K562 (cell line): ENCODE measurements at regions not wholly inside any gene's neighbourhood (a gene's known extent, or its start where the extent isn't known, plus 50 kb on each side); places are given as distances from the start of the nearest gene placed in this dataset.

Experiments used
- ATAC-seq: fragments of 200-7000 bp; cut with Tn5 transposase; 3 replicates; pipeline ENCODE4 v1.9.1; 2020; ENCODE audit warnings: moderate library complexity
- BruUV-seq: library from RNA; stranded (reverse); fragments of 400-500 nt; replicated peaks from 2 replicates; lab custom pipeline; 2021; lab: Mats Ljungman, UMichigan
- CTCF ChIA-PET: fragments of 300-600 bp; formaldehyde crosslinking; extraction: SDS; loops from one replicate; lab custom pipeline; 2021; ENCODE audit warnings: low intra/inter-chr PET ratio; lab: Yijun Ruan, JAX
- POLR2A ChIA-PET: fragments of 300-600, 350-650 bp; sonication (Branson Sonifier 250); formaldehyde crosslinking; extraction: SDS; loops from one replicate; lab custom pipeline; 2021; ENCODE audit warnings: antibody characterized with exemption, inconsistent platforms; lab: Yijun Ruan, JAX
- DNase-seq, 4 experiments: peaks; one replicate each; pipeline versions ENCODE4 v3.0.0 to v3.0.0-alpha.2; 2011 to 2018; ENCODE audit warnings: low spot score in 3 of 4, mixed read lengths in 3 of 4; ENCODE audit errors: extremely low read depth in 1 of 4
- FAIRE-seq: peaks from 2 replicates; lab custom pipeline; 2011; peaks lifted over from hg19 to GRCh38; lab: Jason Lieb, UNC
- H2AFZ ChIP-seq: 2 replicates; pipeline ENCODE4 v1.6.0; 2011; ENCODE audit warnings: low read depth, low read length, control low read depth, inconsistent platforms
- H3K27ac ChIP-seq: fragments of 200-600 bp; 3 replicates; pipeline ENCODE4 v1.8.0; 2011; ENCODE audit warnings: low read depth, mild to moderate bottlenecking, control low read depth, inconsistent platforms, low read length, moderate library complexity, mixed read lengths; ENCODE audit errors: extremely low read depth
- H3K27me3 ChIP-seq, 2 experiments: fragments of 300-600 bp in 1 of 2; 2 replicates in 1 of 2; 3 replicates in 1 of 2; pipeline versions ENCODE4 v1.6.0 to v1.8.0; 2011; ENCODE audit warnings: inconsistent platforms in 2 of 2, low read length in 2 of 2, mild to moderate bottlenecking in 1 of 2, mixed read lengths in 1 of 2, moderate library complexity in 1 of 2; ENCODE audit not compliant: control insufficient read depth in 2 of 2, insufficient read depth in 2 of 2
- H3K36me3 ChIP-seq: fragments of 300-600 bp; 3 replicates; pipeline ENCODE4 v1.8.0; 2011; ENCODE audit warnings: mild to moderate bottlenecking, low read length, inconsistent platforms; ENCODE audit not compliant: control insufficient read depth, insufficient read depth
- H3K4me1 ChIP-seq, 2 experiments: fragments of 200-600 bp in 1 of 2; replicated peaks in 1 of 2; 2 replicates in 1 of 2; 3 replicates in 1 of 2; pipeline versions ENCODE4 v1.5.1 to v1.8.0; 2011; ENCODE audit warnings: inconsistent platforms in 2 of 2, low read length in 2 of 2, mild to moderate bottlenecking in 1 of 2, mixed read lengths in 1 of 2, moderate library complexity in 1 of 2; ENCODE audit not compliant: control insufficient read depth in 2 of 2, insufficient read depth in 2 of 2
- H3K4me2 ChIP-seq: 2 replicates; pipeline ENCODE4 v1.6.1; 2011; ENCODE audit warnings: low read length, control low read depth, inconsistent platforms, mixed read lengths; ENCODE audit not compliant: insufficient read depth
- H3K4me3 ChIP-seq: fragments of 200-600 bp; sonication (generic), shearing (Covaris generic); 2 replicates; pipeline ENCODE4 v1.5.1; 2016; ENCODE audit warnings: control low read depth, inconsistent platforms
- H3K79me2 ChIP-seq: fragments of 200-600 bp; 3 replicates; pipeline ENCODE4 v1.8.0; 2011; ENCODE audit warnings: low read length, inconsistent platforms; ENCODE audit not compliant: control insufficient read depth, insufficient read depth
- H3K9ac ChIP-seq, 2 experiments: 2 replicates each; pipeline versions ENCODE4 v1.6.0 to v1.6.1; 2011; ENCODE audit warnings: low read depth in 2 of 2, low read length in 2 of 2, control low read depth in 1 of 2, inconsistent platforms in 1 of 2, mild to moderate bottlenecking in 1 of 2, mixed read lengths in 1 of 2; ENCODE audit not compliant: insufficient read depth in 1 of 2
- H3K9me1 ChIP-seq: one replicate; pipeline ENCODE4 v1.6.0; 2011; ENCODE audit warnings: inconsistent platforms, mild to moderate bottlenecking, low read length, moderate library complexity; ENCODE audit not compliant: control insufficient read depth, insufficient read depth
- H3K9me3 ChIP-seq: replicated peaks from 2 replicates; pipeline ENCODE4 v1.5.1; 2011; ENCODE audit warnings: low read depth, low read length, inconsistent platforms; ENCODE audit not compliant: control insufficient read depth, insufficient read depth
- H4K20me1 ChIP-seq: replicated peaks from 2 replicates; pipeline ENCODE4 v1.6.1; 2011; ENCODE audit warnings: low read length, inconsistent platforms, mixed read lengths; ENCODE audit not compliant: control insufficient read depth, insufficient read depth
- ZBTB12 ChIP-seq: fragments of 250-450 bp; sonication (Bioruptor Pico); IDR thresholded peaks from 2 replicates; pipeline ENCODE4 v1.4.0; 2020
- WGBS: fragments of 100-300 bp; shearing (Covaris generic); methylation state at CpG from one replicate; pipeline ENCODE4 v1.1.6; 2016; ENCODE audit warnings: low coverage, mixed read lengths; ENCODE audit not compliant: insufficient coverage; ENCODE audit errors: missing lambda C conversion rate; 5-methylcytosine and 5-hydroxymethylcytosine counted together
- in situ Hi-C: fragments of 300-500 bp; cut with MboI; formaldehyde crosslinking; loops from 4 replicates; pipeline ENCODE4 v1.15.0; 2018; ENCODE audit warnings: inconsistent platforms, mixed read lengths
- intact Hi-C: fragments of 100-400 bp; cut with micrococcal nuclease; formaldehyde crosslinking; loops from 2 replicates; pipeline ENCODE4 v1.14.2; 2022

GRCh38 chr3:36319680-36320079 is 60.6 kb upstream of the STAC start:
- Histone ChIP-seq H2AFZ (no peak overlapping the region), H3K9ac (no peak overlapping the region), H3K4me2 (no peak overlapping the region), H3K4me3 (no peak overlapping the region), H3K27me3 (no peaks in the 10 kb centered on the region), H3K79me2 (no peaks in the 10 kb centered on the region), H3K36me3 (no peaks in the 10 kb centered on the region), H3K27ac (no peak overlapping the region), H3K4me1 (no peaks in the 10 kb centered on the region), H4K20me1 (no peaks in the 10 kb centered on the region), H3K9me3 (no peaks in the 10 kb centered on the region), H3K9me1 (no peaks in the 10 kb centered on the region)
- FAIRE-seq (no peak), DNase-seq (no peak), ATAC-seq (no peak)
- ChIA-PET CTCF (no interaction called here), POLR2A (interaction anchor here (0.6 to 1.0 kb wide), 2 partner anchors 13 to 1520 kb away, joined by 3 read pairs; no protein-coding TSS in a partner anchor)
- BruUV-seq = no TSS peak
- in situ Hi-C loops = no loop called here
- intact Hi-C loops = no loop called here
- WGBS = 0% methylated on average over 1 of the region's 1 CpG
- TF ChIP-seq ZBTB12 (CRISPR knock-in tag) = no peak
